Lower leg skin (tissue), 4 donors: ENCODE measurements at regions not wholly inside any gene's neighbourhood (a gene's known extent, or its start where the extent isn't known, plus 50 kb on each side); places are given as distances from the start of the nearest gene placed in this dataset.
"Not testable (repeated sequence)": the region's sequence is repeated elsewhere in the genome, so short reads cannot be mapped to it uniquely, and the experiment has no call there.

ENCODE experiments used
- DNase-seq, 2 donors: peaks; one replicate each; pipeline ENCODE4 v3.0.0-alpha.2; 2019; ENCODE audit warnings: low spot score in 2 of 2
- H3K4me3 ChIP-seq: fragments of 200-600 bp; sonication (generic); 2 replicates; pipeline ENCODE4 v1.5.1; 2017; ENCODE audit warnings: mild to moderate bottlenecking, low read depth; ENCODE audit not compliant: poor library complexity, severe bottlenecking
- CTCF ChIP-seq, 3 donors: fragments of 450-650 bp; IDR thresholded peaks; one replicate each; pipeline ENCODE4 v1.5.1; 2016; ENCODE audit warnings: antibody characterized with exemption in 3 of 3, mild to moderate bottlenecking in 3 of 3, moderate library complexity in 2 of 3
- POLR2A ChIP-seq, 2 donors: fragments of 450-650 bp; IDR thresholded peaks; one replicate each; pipeline ENCODE4 v1.6.1; 2016 to 2017; ENCODE audit warnings: antibody characterized with exemption in 2 of 2, mild to moderate bottlenecking in 1 of 2, moderate library complexity in 1 of 2
- WGBS, 2 donors: methylation state at CpG; one replicate each; pipeline ENCODE4 v1.1.5; 2018; 5-methylcytosine and 5-hydroxymethylcytosine counted together
- intact Hi-C: fragments of 100-400 bp; cut with DNase I; formaldehyde crosslinking; loops from one replicate; pipeline ENCODE4 v1.15.0; 2023; ENCODE audit warnings: low total_unique reads

DNA sequence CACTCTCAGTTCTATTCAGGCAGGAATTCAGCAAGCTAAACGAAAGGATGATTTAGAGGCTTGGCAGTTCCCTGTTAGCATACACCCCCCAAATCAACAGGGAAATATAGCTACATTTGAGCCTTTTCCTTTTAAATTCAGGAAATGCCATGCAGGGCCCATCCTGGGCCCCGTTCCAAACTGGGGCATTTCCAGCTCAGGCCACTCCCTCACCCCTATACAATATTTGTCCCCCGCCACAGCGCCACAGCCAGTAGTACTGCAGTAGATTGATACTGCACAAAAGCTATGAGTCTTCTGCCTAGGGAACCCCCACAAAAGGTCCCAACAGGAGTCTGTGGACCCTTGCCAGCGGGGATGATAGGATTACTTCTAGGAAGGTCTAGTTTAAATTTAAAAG lies 102.0 kb upstream of the MAPK10 start:
- H3K4me3 ChIP-seq = no peak overlapping the region
- TF ChIP-seq POLR2A (IDR thresholded peaks at IDR 0.05) (no peak), CTCF (IDR thresholded peaks at IDR 0.05) (no peak)
- DNase-seq = no peak
- WGBS, 2 donors = 90 to 94% methylated on average over 5 of the region's 5 CpGs
- intact Hi-C loops = no loop called here

GRCh38 chr4:86472377-86473019 lies 112.6 kb upstream of the MAPK10 start:
- H3K4me3 ChIP-seq = no peak overlapping the region
- DNase-seq = no peak
- intact Hi-C loops = no loop called here
- TF ChIP-seq CTCF (IDR thresholded peaks at IDR 0.05) (no peak), POLR2A (IDR thresholded peaks at IDR 0.05) (no peak)
- WGBS, 2 donors = 91 to 94% methylated on average over 1 of the region's 1 CpG

DNA sequence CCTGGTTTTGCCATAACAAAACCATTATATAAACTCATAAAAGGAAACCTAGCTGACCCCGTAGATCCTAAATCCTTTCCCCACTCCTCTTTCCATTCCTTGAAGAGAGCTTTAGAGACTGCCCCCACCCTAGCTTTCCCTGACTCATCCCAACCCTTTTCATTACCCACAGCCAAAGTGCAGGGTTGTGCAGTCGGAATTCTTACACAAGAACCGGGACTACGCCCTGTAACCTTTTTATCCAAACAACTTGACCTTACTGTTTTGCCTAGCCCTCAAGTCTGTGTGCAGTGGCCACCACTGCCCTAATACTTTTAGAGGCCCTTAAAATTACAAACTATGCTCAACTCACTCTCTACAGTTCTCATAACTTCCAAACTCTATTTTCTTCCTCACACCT lies 116.0 kb upstream of the PTPN13 start:
- intact Hi-C loops, DNase-seq, H3K4me3 ChIP-seq: not testable (repeated sequence)
- 92 to 95% methylated on average over 4 of the region's 4 CpGs for WGBS, 2 donors

DNA sequence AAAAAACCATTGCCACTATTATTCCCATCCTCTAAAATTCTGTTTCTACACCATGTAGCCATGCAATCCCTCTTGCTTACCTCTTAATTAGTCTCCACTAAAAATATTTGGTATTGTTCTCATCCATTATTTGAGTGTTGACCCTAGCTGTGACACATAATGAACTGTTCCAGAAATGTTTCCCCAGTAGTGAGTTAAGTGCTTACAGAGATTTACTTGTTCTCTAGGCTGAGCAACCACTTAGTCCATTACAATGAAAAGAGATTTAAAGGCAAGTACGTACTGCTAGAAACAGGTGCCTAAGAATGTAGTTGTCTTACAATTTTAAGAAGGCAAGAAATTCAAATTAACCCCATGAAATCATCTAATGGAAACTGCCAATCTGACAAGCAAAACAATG lies 112.7 kb upstream of the PTPN13 start:
- WGBS, 2 donors = 65% methylated on average over 1 of the region's 1 CpG
- no peak overlapping the region for H3K4me3 ChIP-seq
- no peak for DNase-seq
- no peak for TF ChIP-seq POLR2A (IDR thresholded peaks at IDR 0.05)
- no peak for TF ChIP-seq CTCF (IDR thresholded peaks at IDR 0.05)
- intact Hi-C loops = no loop called here

DNA sequence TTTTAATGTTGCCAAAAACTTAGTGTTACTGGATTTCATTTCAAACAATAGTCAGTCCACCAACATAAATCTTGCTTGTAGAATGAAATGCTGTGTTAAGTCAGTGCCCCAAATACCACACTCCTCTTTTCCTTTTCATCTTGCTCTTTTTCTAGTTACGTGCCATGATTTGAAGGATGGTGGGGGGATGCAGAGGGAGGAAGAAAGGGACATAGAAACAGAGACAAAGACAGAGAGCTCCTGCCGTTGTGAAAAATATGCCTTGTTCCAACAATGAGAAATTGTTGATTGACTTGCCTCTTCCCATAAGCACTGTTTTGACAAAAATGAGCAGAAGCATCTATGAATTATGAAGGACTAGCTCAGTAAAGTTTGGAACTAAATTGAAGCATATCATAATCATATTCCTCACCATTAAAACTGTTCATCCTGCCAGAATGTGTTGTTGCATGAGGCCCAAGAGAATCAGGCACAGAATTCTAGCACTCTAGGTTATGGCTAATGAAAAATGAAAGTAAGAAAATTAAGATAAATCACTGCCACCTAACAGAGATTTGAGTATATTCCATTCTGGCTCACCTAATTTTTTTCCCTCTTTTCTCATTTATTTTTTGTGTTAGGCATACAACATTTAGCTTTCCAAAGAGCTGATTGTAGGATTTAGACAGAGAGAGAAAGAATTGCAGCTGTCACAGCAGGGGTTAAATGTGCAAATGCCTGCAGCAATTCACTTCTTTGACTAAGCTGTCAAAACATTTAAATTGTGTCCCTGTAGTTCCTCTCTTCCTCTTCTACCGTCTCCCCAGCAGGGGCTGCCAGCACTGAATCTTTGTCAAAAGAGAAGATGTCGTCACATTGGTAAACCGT lies 111.6 kb upstream of the PTPN13 start:
- intact Hi-C loops = no loop called here
- TF ChIP-seq POLR2A (IDR thresholded peaks at IDR 0.05) = no peak
- no peak for TF ChIP-seq CTCF (IDR thresholded peaks at IDR 0.05)
- DNase-seq = no peak
- WGBS, 2 donors = 35 to 40% methylated on average over 5 of the region's 5 CpGs
- H3K4me3 ChIP-seq = no peak overlapping the region

DNA sequence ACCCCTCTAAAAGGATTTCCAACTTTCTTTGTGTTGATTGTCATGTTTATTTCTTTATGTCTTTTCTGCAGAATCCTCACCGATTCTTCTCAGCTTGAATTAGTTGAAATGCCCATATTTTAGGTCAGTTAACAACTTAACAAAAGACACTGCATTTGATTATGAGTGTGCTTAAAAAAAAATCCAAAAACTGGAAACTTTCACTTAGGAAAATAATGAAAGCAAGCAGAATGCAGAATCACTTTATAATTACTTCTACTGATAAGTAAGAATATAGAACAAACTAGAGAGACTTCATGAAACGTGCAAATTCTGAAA lies 111.0 kb upstream of the PTPN13 start:
- no peak overlapping the region for H3K4me3 ChIP-seq
- 52 to 57% methylated on average over 2 of the region's 2 CpGs for WGBS, 2 donors
- no peak for DNase-seq
- intact Hi-C loops = no loop called here
- TF ChIP-seq POLR2A (IDR thresholded peaks at IDR 0.05) (no peak), CTCF (IDR thresholded peaks at IDR 0.05) (no peak)
